ENCODE measurements at regions not wholly inside any gene's neighbourhood (a gene's known extent, or its start where the extent isn't known, plus 50 kb on each side); places are given as distances from the start of the nearest gene placed in this dataset.

DNA sequence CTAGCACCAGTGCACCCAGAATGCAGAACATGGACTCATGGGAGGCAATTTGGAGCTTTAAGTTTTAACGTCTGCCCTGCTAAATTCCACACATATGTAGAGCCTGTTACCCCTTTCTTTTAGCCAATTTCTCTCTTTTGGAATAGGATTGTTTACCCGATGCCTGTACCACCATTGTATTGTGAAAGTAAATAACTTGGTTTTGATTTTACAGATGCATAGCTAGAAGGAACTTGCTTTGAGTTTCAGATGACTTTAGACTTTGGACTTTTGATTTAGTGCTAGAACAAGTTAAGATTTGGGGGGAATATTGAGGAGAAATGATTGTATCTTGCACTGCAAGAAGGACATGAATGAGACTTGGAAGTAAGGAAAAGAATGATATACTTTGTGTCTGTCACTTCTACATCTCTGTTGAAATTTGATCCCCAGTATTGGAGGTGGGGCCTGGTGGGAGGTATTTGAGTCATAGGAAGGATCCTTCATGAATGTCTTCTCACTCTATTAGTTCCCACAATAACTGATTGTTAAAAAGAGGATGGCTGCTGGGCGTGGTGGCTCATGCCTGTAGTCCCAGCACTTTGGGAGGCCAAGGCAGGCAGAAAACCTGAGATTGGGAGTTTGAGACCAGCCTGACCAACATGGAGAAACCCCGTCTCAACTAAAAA, 794.8 kb upstream of the LCORL start:
- Mint-ChIP-seq H3K4me1 (peaks cover 25% of the 10 kb centered on the region), H3K27ac (peak overlapping the region; percentile 7 to 87 (median 83))

DNA sequence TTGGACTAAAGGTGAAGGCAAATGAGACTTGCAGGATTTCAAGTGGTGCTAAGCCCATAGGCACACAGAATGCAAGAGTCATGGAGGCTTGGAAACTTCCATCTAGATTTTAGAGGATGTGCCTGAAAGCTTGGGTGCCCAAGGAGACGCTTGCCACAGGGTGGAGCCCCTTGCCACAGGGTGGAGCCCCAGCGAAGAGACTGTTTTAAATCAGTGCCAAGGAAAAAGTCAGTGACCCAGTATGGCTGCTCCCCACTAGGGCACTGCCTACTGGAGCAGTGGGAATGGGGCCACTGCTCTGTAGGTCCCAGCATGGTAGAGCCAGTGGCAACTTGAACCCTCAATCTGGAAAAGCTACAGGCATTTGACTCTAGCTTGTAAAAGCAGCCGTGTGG, 794.2 kb upstream of the LCORL start:
- Mint-ChIP-seq H3K4me1 (peaks cover 25% of the 10 kb centered on the region), H3K9me3 (peaks cover 11% of the 10 kb centered on the region), H3K4me3 (no peak overlapping the region), H3K36me3 (ENCODE audit: low read depth) (no peaks in the 10 kb centered on the region), H3K27me3 (ENCODE audit: low read depth) (no peaks in the 10 kb centered on the region), H3K27ac (peak overlapping the region in 1 of 3 experiments; percentile 87)
- TF ChIP-seq CTCF (IDR thresholded peaks at IDR 0.05; ENCODE audit: unreplicated experiment in 3 of 3), result no peak

More for the DNA sequence above, 794.8 kb upstream of the LCORL start:
- H3K27me3 Mint-ChIP-seq (ENCODE audit: low read depth), result no peaks in the 10 kb centered on the region
- no peak for TF ChIP-seq CTCF (IDR thresholded peaks at IDR 0.05; ENCODE audit: unreplicated experiment in 3 of 3)
- peaks cover 16% of the 10 kb centered on the region for H3K9me3 Mint-ChIP-seq
- H3K4me3 Mint-ChIP-seq, result no peak overlapping the region
- H3K36me3 Mint-ChIP-seq (ENCODE audit: low read depth), result no peaks in the 10 kb centered on the region

- Mint-ChIP-seq H3K27me3 (ENCODE audit: low read depth) (no peaks in the 10 kb centered on the region), H3K4me1 (peaks cover 25% of the 10 kb centered on the region), H3K36me3 (ENCODE audit: low read depth) (no peaks in the 10 kb centered on the region), H3K27ac (peak overlapping the region in 1 of 3 experiments; percentile 9), H3K4me3 (no peak overlapping the region), H3K9me3 (peaks cover 7% of the 10 kb centered on the region)
- TF ChIP-seq CTCF (IDR thresholded peaks at IDR 0.05; ENCODE audit: unreplicated experiment in 3 of 3), result no peak
Measured at GRCh38 chr4:18815081-18815778, 793.7 kb upstream of the LCORL start.

DNA sequence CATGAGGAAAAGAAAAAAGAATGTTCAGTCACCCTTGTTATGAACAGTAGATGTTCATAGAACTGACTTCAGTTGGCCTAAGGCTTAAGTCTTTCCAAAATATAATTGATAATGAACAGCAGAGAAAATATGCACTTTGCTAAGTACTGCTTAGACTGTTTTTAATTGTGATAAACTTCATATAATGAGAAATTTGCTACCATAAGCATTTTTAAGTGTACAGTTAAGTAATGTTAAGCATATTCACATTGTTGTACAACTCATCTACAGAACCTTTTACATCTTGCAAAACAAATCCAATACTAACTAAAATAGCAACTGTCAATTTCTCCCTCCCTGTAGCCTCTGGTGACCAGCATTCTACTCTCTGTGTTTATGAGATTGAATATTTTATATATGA, 792.2 kb upstream of the LCORL start:
- Mint-ChIP-seq H3K9me3 (peaks cover 3% of the 10 kb centered on the region), H3K27me3 (ENCODE audit: low read depth) (no peaks in the 10 kb centered on the region), H3K36me3 (ENCODE audit: low read depth) (no peaks in the 10 kb centered on the region), H3K4me1 (peaks cover 24% of the 10 kb centered on the region), H3K27ac (no peak overlapping the region), H3K4me3 (no peak overlapping the region)
- no peak for TF ChIP-seq CTCF (IDR thresholded peaks at IDR 0.05; ENCODE audit: unreplicated experiment in 3 of 3)

- peaks cover 3% of the 10 kb centered on the region for H3K9me3 Mint-ChIP-seq
- peaks cover 17% of the 10 kb centered on the region for H3K4me1 Mint-ChIP-seq
- H3K27me3 Mint-ChIP-seq (ENCODE audit: low read depth), result no peaks in the 10 kb centered on the region
- H3K36me3 Mint-ChIP-seq (ENCODE audit: low read depth), result no peaks in the 10 kb centered on the region
- peak overlapping the region in 2 of 3 experiments; percentile 29 to 31 for H3K27ac Mint-ChIP-seq
- TF ChIP-seq CTCF (IDR thresholded peaks at IDR 0.05; ENCODE audit: unreplicated experiment in 3 of 3), result no peak
- H3K4me3 Mint-ChIP-seq, result no peak overlapping the region
Measured at GRCh38 chr4:18813055-18813454, 791.5 kb upstream of the LCORL start.
